Neural cell (in vitro differentiated cells): ENCODE measurements at regions not wholly inside any gene's neighbourhood (a gene's known extent, or its start where the extent isn't known, plus 50 kb on each side); places are given as distances from the start of the nearest gene placed in this dataset.

Source experiments
- H2AFZ ChIP-seq: fragments of 200-600, 300-800 bp; sonication (generic), shearing (Covaris generic); 2 replicates; pipeline ENCODE4 v1.6.0; 2014; ENCODE audit warnings: low read depth, mild to moderate bottlenecking, antibody characterized with exemption, low read length, moderate library complexity
- H3F3A ChIP-seq: fragments of 200-600 bp; shearing (Covaris generic); 2 replicates; pipeline ENCODE4 v1.6.1; 2016; ENCODE audit warnings: mild to moderate bottlenecking, moderate library complexity, mixed read lengths, antibody characterized with exemption, low read length; ENCODE audit not compliant: insufficient read depth, poor library complexity, severe bottlenecking
- H3K27ac ChIP-seq: fragments of 200-600, 300-800 bp; sonication (generic), shearing (Covaris generic); 2 replicates; pipeline ENCODE4 v1.5.1; 2014; ENCODE audit warnings: mild to moderate bottlenecking, low read length, moderate library complexity
- H3K27me3 ChIP-seq: fragments of 300-800, 200-600 bp; sonication (generic), shearing (Covaris generic); 2 replicates; pipeline ENCODE4 v1.6.0; 2014; ENCODE audit warnings: mild to moderate bottlenecking, low read depth, low read length, moderate library complexity; ENCODE audit not compliant: insufficient read depth
- H3K36me3 ChIP-seq: fragments of 300-800, 200-600 bp; sonication (generic), shearing (Covaris generic); 2 replicates; pipeline ENCODE4 v1.5.1; 2014; ENCODE audit warnings: mild to moderate bottlenecking, antibody characterized with exemption, low read length, moderate library complexity; ENCODE audit not compliant: insufficient read depth
- H3K4me2 ChIP-seq: fragments of 300-800, 200-600 bp; sonication (generic), shearing (Covaris generic); 2 replicates; pipeline ENCODE4 v1.6.0; 2014; ENCODE audit warnings: mild to moderate bottlenecking, low read length
- H3K4me3 ChIP-seq: fragments of 300-800, 200-600 bp; sonication (generic), shearing (Covaris generic); 2 replicates; pipeline ENCODE4 v1.5.1; 2014; ENCODE audit warnings: mild to moderate bottlenecking, low read length, moderate library complexity
- H3K79me2 ChIP-seq: fragments of 200-600 bp; shearing (Covaris generic); replicated peaks from 2 replicates; pipeline ENCODE4 v1.6.0; 2014; ENCODE audit warnings: mild to moderate bottlenecking, low read length, moderate library complexity; ENCODE audit not compliant: insufficient read depth
- H3K9ac ChIP-seq: fragments of 300-800, 200-600 bp; sonication (generic), shearing (Covaris generic); 2 replicates; pipeline ENCODE4 v1.6.1; 2016; ENCODE audit warnings: mild to moderate bottlenecking, low read length, mixed read lengths
- H3K9me2 ChIP-seq: fragments of 200-600 bp; shearing (Covaris generic); 2 replicates; pipeline ENCODE4 v1.6.1; 2016; ENCODE audit warnings: mild to moderate bottlenecking, low read length, mixed read lengths; ENCODE audit not compliant: insufficient read depth
- H3K9me3 ChIP-seq: fragments of 200-600, 300-800 bp; sonication (generic), shearing (Covaris generic); 2 replicates; pipeline ENCODE4 v1.6.1; 2016; ENCODE audit warnings: mild to moderate bottlenecking, mixed run types, low read length, moderate library complexity, mixed read lengths
- H4K20me1 ChIP-seq: fragments of 200-600 bp; shearing (Covaris generic); 2 replicates; pipeline ENCODE4 v1.6.1; 2016; ENCODE audit warnings: mild to moderate bottlenecking, mixed run types; ENCODE audit not compliant: insufficient read depth
- CTCF ChIP-seq: fragments of 450-650 bp; IDR thresholded peaks from 2 replicates; pipeline ENCODE4 v1.5.1; 2014; ENCODE audit warnings: antibody characterized with exemption, mild to moderate bottlenecking, moderate library complexity; ENCODE audit not compliant: poor library complexity, severe bottlenecking
- EP300 ChIP-seq: fragments of 450-650 bp; conservative IDR thresholded peaks from 2 replicates; pipeline ENCODE4 v1.6.1; 2014; ENCODE audit warnings: antibody characterized with exemption, mild to moderate bottlenecking, moderate library complexity; ENCODE audit not compliant: poor library complexity, severe bottlenecking
- EZH2 ChIP-seq: fragments of 200-600, 300-800 bp; shearing (Covaris generic), sonication (generic); IDR thresholded peaks from 2 replicates; pipeline ENCODE4 v1.6.1; 2014; ENCODE audit warnings: antibody characterized with exemption, low read length, borderline replicate concordance, mild to moderate bottlenecking; ENCODE audit not compliant: insufficient read depth, poor library complexity, severe bottlenecking
- MXI1 ChIP-seq: fragments of 450-650 bp; conservative IDR thresholded peaks from 2 replicates; pipeline ENCODE4 v1.6.1; 2014; ENCODE audit warnings: antibody characterized with exemption, mild to moderate bottlenecking; ENCODE audit not compliant: poor library complexity, severe bottlenecking
- POLR2AphosphoS5 ChIP-seq: IDR thresholded peaks from 2 replicates; pipeline ENCODE4 v1.6.1; 2012
- RAD21 ChIP-seq: fragments of 450-650 bp; conservative IDR thresholded peaks from 2 replicates; pipeline ENCODE4 v1.6.1; 2014; ENCODE audit warnings: antibody characterized with exemption, mild to moderate bottlenecking, moderate library complexity
- REST ChIP-seq: IDR thresholded peaks from 2 replicates; pipeline ENCODE4 v1.6.1; 2012; ENCODE audit warnings: borderline replicate concordance
- SMC3 ChIP-seq: fragments of 450-650 bp; conservative IDR thresholded peaks from 2 replicates; pipeline ENCODE4 v1.6.1; 2014; ENCODE audit warnings: antibody characterized with exemption, mild to moderate bottlenecking, moderate library complexity; ENCODE audit not compliant: poor library complexity
- TAF1 ChIP-seq: IDR thresholded peaks from 2 replicates; pipeline ENCODE4 v1.6.1; 2012; ENCODE audit warnings: low read depth

- Histone ChIP-seq H3K4me3 (no peak overlapping the region), H2AFZ (no peak overlapping the region), H3K27me3 (no peaks in the 10 kb centered on the region), H3K4me2 (no peak overlapping the region), H3K9me3 (no peaks in the 10 kb centered on the region), H3K27ac (no peak overlapping the region), H3K9me2 (no peaks in the 10 kb centered on the region), H3F3A (no peaks in the 10 kb centered on the region), H4K20me1 (no peaks in the 10 kb centered on the region), H3K79me2 (no peaks in the 10 kb centered on the region), H3K36me3 (no peaks in the 10 kb centered on the region), H3K9ac (no peak overlapping the region)
- TF ChIP-seq EP300: no peak
- no peak for TF ChIP-seq EZH2
- no peak for TF ChIP-seq MXI1
- no peak for TF ChIP-seq TAF1
- TF ChIP-seq SMC3: no peak
- no peak for TF ChIP-seq RAD21
- no peak for TF ChIP-seq POLR2AphosphoS5
- no peak for TF ChIP-seq CTCF
- no peak for TF ChIP-seq REST
These were observed 1886.9 kb downstream of the NCAM2 start for GRCh38 chr21:22885079-22885478.

GRCh38 chr21:22885614-22886013, 1887.4 kb downstream of the NCAM2 start:
- Histone ChIP-seq H3K4me2 (no peak overlapping the region), H4K20me1 (no peaks in the 10 kb centered on the region), H2AFZ (no peak overlapping the region), H3K9ac (no peak overlapping the region), H3K36me3 (no peaks in the 10 kb centered on the region), H3K9me2 (no peaks in the 10 kb centered on the region), H3K79me2 (no peaks in the 10 kb centered on the region), H3K9me3 (no peaks in the 10 kb centered on the region), H3K4me3 (no peak overlapping the region), H3K27me3 (no peaks in the 10 kb centered on the region), H3K27ac (no peak overlapping the region), H3F3A (no peaks in the 10 kb centered on the region)
- TF ChIP-seq SMC3: no peak

GRCh38 chr21:22889445-22889844, 1891.2 kb downstream of the NCAM2 start:
- H3K9me2 ChIP-seq: no peaks in the 10 kb centered on the region
- no peaks in the 10 kb centered on the region for H3K79me2 ChIP-seq
- H3K4me2 ChIP-seq: no peak overlapping the region
- H3K27me3 ChIP-seq: no peaks in the 10 kb centered on the region
- H3F3A ChIP-seq: no peaks in the 10 kb centered on the region
- no peak overlapping the region for H3K27ac ChIP-seq
- H2AFZ ChIP-seq: no peak overlapping the region
- no peaks in the 10 kb centered on the region for H3K9me3 ChIP-seq
- H3K36me3 ChIP-seq: no peaks in the 10 kb centered on the region
- no peak for TF ChIP-seq TAF1
- TF ChIP-seq POLR2AphosphoS5: no peak
- no peak for TF ChIP-seq RAD21
- no peak for TF ChIP-seq EP300
- H4K20me1 ChIP-seq: no peaks in the 10 kb centered on the region
- H3K4me3 ChIP-seq: no peak overlapping the region
- no peak overlapping the region for H3K9ac ChIP-seq
